ENCODE measurements at regions not wholly inside any gene's neighbourhood (a gene's known extent, or its start where the extent isn't known, plus 50 kb on each side); places are given as distances from the start of the nearest gene placed in this dataset.
"Not testable (repeated sequence)": the region's sequence is repeated elsewhere in the genome, so short reads cannot be mapped to it uniquely, and the experiment has no call there.

GRCh38 chr14:27559848-27560247 is 962.0 kb upstream of the NOVA1 start:
- Mint-ChIP-seq H3K27ac (no peak overlapping the region), H3K4me1 (no peaks in the 10 kb centered on the region), H3K36me3 (ENCODE audit: low read depth) (no peaks in the 10 kb centered on the region), H3K27me3 (no peaks in the 10 kb centered on the region), H3K4me3 (no peak overlapping the region)
- no peaks in the 10 kb centered on the region for H3K9me3 ChIP-seq (ENCODE audit: control insufficient read depth, low read length, poor library complexity, severe bottlenecking)
- DNase-seq, result no peak
- ATAC-seq, result no peak

GRCh38 chr14:27566843-27567382 is 969.1 kb upstream of the NOVA1 start:
- DNase-seq (no peak), ATAC-seq (no peak)
- no peaks in the 10 kb centered on the region for H3K4me1 Mint-ChIP-seq

GRCh38 chr14:27573018-27573417 is 975.2 kb upstream of the NOVA1 start:
- H3K27ac Mint-ChIP-seq, result no peak overlapping the region
- ATAC-seq, result no peak
- no peaks in the 10 kb centered on the region for H3K4me1 Mint-ChIP-seq
- no peaks in the 10 kb centered on the region for H3K9me3 ChIP-seq (ENCODE audit: control insufficient read depth, low read length, poor library complexity, severe bottlenecking)
- no peaks in the 10 kb centered on the region for H3K36me3 Mint-ChIP-seq (ENCODE audit: low read depth)
- no peak overlapping the region for H3K4me3 Mint-ChIP-seq
- no peaks in the 10 kb centered on the region for H3K27me3 Mint-ChIP-seq
- DNase-seq, result no peak

More at GRCh38 chr14:27566843-27567382, 969.1 kb upstream of the NOVA1 start:
- Mint-ChIP-seq H3K36me3 (ENCODE audit: low read depth) (no peaks in the 10 kb centered on the region), H3K4me3 (no peak overlapping the region), H3K27me3 (no peaks in the 10 kb centered on the region), H3K27ac (no peak overlapping the region)
- H3K9me3 ChIP-seq (ENCODE audit: control insufficient read depth, low read length, poor library complexity, severe bottlenecking), result no peaks in the 10 kb centered on the region

GRCh38 chr14:27587103-27587502 is 989.3 kb upstream of the NOVA1 start:
- H3K36me3 Mint-ChIP-seq (ENCODE audit: low read depth), result no peaks in the 10 kb centered on the region
- H3K4me3 Mint-ChIP-seq, result no peak overlapping the region
- no peaks in the 10 kb centered on the region for H3K9me3 ChIP-seq (ENCODE audit: control insufficient read depth, low read length, poor library complexity, severe bottlenecking)
- H3K27me3 Mint-ChIP-seq, result no peaks in the 10 kb centered on the region
- H3K27ac Mint-ChIP-seq, result no peak overlapping the region
- no peak for DNase-seq
- no peaks in the 10 kb centered on the region for H3K4me1 Mint-ChIP-seq
- no peak for ATAC-seq

GRCh38 chr14:27605282-27605681 is 1007.4 kb upstream of the NOVA1 start:
- no peak for ATAC-seq
- no peak for DNase-seq
- H3K4me3 Mint-ChIP-seq, result no peak overlapping the region
- H3K4me1 Mint-ChIP-seq, result no peaks in the 10 kb centered on the region
- H3K36me3 Mint-ChIP-seq (ENCODE audit: low read depth), result no peaks in the 10 kb centered on the region
- H3K27me3 Mint-ChIP-seq, result no peaks in the 10 kb centered on the region
- no peaks in the 10 kb centered on the region for H3K9me3 ChIP-seq (ENCODE audit: control insufficient read depth, low read length, poor library complexity, severe bottlenecking)
- no peak overlapping the region for H3K27ac Mint-ChIP-seq

GRCh38 chr14:27608377-27608776 is 1010.5 kb upstream of the NOVA1 start:
- Mint-ChIP-seq H3K27ac (no peak overlapping the region), H3K36me3 (ENCODE audit: low read depth) (no peaks in the 10 kb centered on the region), H3K4me1 (no peaks in the 10 kb centered on the region), H3K27me3 (no peaks in the 10 kb centered on the region), H3K4me3 (no peak overlapping the region)
- H3K9me3 ChIP-seq (ENCODE audit: control insufficient read depth, low read length, poor library complexity, severe bottlenecking), result no peaks in the 10 kb centered on the region
- DNase-seq, result no peak
- no peak for ATAC-seq

- Mint-ChIP-seq H3K27me3 (no peaks in the 10 kb centered on the region), H3K4me1 (no peaks in the 10 kb centered on the region), H3K36me3 (ENCODE audit: low read depth) (no peaks in the 10 kb centered on the region), H3K4me3 (no peak overlapping the region), H3K27ac (no peak overlapping the region)
- no peak for DNase-seq
- no peak for ATAC-seq
- no peaks in the 10 kb centered on the region for H3K9me3 ChIP-seq (ENCODE audit: control insufficient read depth, low read length, poor library complexity, severe bottlenecking)
These were observed 1014.3 kb upstream of the NOVA1 start for GRCh38 chr14:27612121-27612520.

GRCh38 chr14:27613102-27613501 is 1015.3 kb upstream of the NOVA1 start:
- no peaks in the 10 kb centered on the region for H3K36me3 Mint-ChIP-seq (ENCODE audit: low read depth)
- ATAC-seq (no peak), DNase-seq (no peak)
- H3K4me1 Mint-ChIP-seq, result no peaks in the 10 kb centered on the region
- no peaks in the 10 kb centered on the region for H3K27me3 Mint-ChIP-seq
- H3K4me3 Mint-ChIP-seq, result no peak overlapping the region
- H3K9me3 ChIP-seq (ENCODE audit: control insufficient read depth, low read length, poor library complexity, severe bottlenecking), result no peaks in the 10 kb centered on the region
- H3K27ac Mint-ChIP-seq, result no peak overlapping the region

GRCh38 chr14:27623782-27624181 is 1025.9 kb upstream of the NOVA1 start:
- Mint-ChIP-seq H3K4me3 (no peak overlapping the region), H3K27ac (no peak overlapping the region), H3K27me3 (no peaks in the 10 kb centered on the region), H3K36me3 (ENCODE audit: low read depth) (no peaks in the 10 kb centered on the region), H3K4me1 (no peaks in the 10 kb centered on the region)
- no peaks in the 10 kb centered on the region for H3K9me3 ChIP-seq (ENCODE audit: control insufficient read depth, low read length, poor library complexity, severe bottlenecking)
- DNase-seq (no peak), ATAC-seq (no peak)

GRCh38 chr14:27634056-27634970 is 1036.5 kb upstream of the NOVA1 start:
- peaks cover 3% of the 10 kb centered on the region for H3K9me3 ChIP-seq (ENCODE audit: control insufficient read depth, low read length, poor library complexity, severe bottlenecking)
- Mint-ChIP-seq H3K27ac (no peak overlapping the region), H3K4me1 (no peaks in the 10 kb centered on the region), H3K27me3 (no peaks in the 10 kb centered on the region), H3K4me3 (no peak overlapping the region), H3K36me3 (ENCODE audit: low read depth) (no peaks in the 10 kb centered on the region)
- no peak for DNase-seq
- ATAC-seq, result no peak

- not testable (repeated sequence) for H3K36me3 Mint-ChIP-seq (ENCODE audit: low read depth); H3K27ac Mint-ChIP-seq; H3K27me3 Mint-ChIP-seq; H3K4me1 Mint-ChIP-seq; DNase-seq; ATAC-seq; H3K9me3 ChIP-seq (ENCODE audit: control insufficient read depth, low read length, poor library complexity, severe bottlenecking); H3K4me3 Mint-ChIP-seq
These were observed 1042.9 kb upstream of the NOVA1 start for GRCh38 chr14:27640688-27641087.

- Mint-ChIP-seq H3K4me1 (no peaks in the 10 kb centered on the region), H3K27ac (no peak overlapping the region), H3K36me3 (ENCODE audit: low read depth) (no peaks in the 10 kb centered on the region), H3K27me3 (no peaks in the 10 kb centered on the region), H3K4me3 (no peak overlapping the region)
- ATAC-seq (no peak), DNase-seq (no peak)
- peaks cover 3% of the 10 kb centered on the region for H3K9me3 ChIP-seq (ENCODE audit: control insufficient read depth, low read length, poor library complexity, severe bottlenecking)
These were observed 1044.5 kb upstream of the NOVA1 start for GRCh38 chr14:27642251-27642866.

GRCh38 chr14:27660683-27661082 is 1062.8 kb upstream of the NOVA1 start:
- no peaks in the 10 kb centered on the region for H3K9me3 ChIP-seq (ENCODE audit: control insufficient read depth, low read length, poor library complexity, severe bottlenecking)
- no peaks in the 10 kb centered on the region for H3K27me3 Mint-ChIP-seq
- DNase-seq, result no peak
- H3K36me3 Mint-ChIP-seq (ENCODE audit: low read depth), result no peaks in the 10 kb centered on the region
- no peak overlapping the region for H3K4me3 Mint-ChIP-seq
- no peaks in the 10 kb centered on the region for H3K4me1 Mint-ChIP-seq
- no peak overlapping the region for H3K27ac Mint-ChIP-seq
- ATAC-seq, result no peak

Data from T-helper 17 cell (primary cell).